Activated CD8-positive, alpha-beta memory T cell treated with anti-CD3 and anti-CD28 coated beads, Interleukin-2, amount 10 ng/mL, durations not matched to agents 7 days and 5 days (primary cell): ENCODE measurements at regions not wholly inside any gene's neighbourhood (a gene's known extent, or its start where the extent isn't known, plus 50 kb on each side); places are given as distances from the start of the nearest gene placed in this dataset.

Source experiments
- ATAC-seq: fragments of 150-1000 bp; cut with Tn5 transposase; one replicate; pipeline ENCODE4 v1.10.0; 2021; ENCODE audit warnings: moderate library complexity
- CTCF ChIA-PET: fragments of 350-600 bp; sonication (Branson Sonifier 250); formaldehyde crosslinking; loops from one replicate; lab custom pipeline; 2021; ENCODE audit warnings: antibody characterized with exemption; lab: Charles Lee
- DNase-seq: peaks from one replicate; pipeline ENCODE4 v3.0.0-alpha.2; 2020
- H3K27ac Mint-ChIP-seq: one replicate; pipeline ENCODE4 v1.8.0; 2021; ENCODE audit warnings: mild to moderate bottlenecking, mixed read lengths
- H3K27me3 Mint-ChIP-seq: one replicate; pipeline ENCODE4 v1.8.0; 2021; ENCODE audit warnings: mixed read lengths
- H3K36me3 Mint-ChIP-seq: one replicate; pipeline ENCODE4 v1.8.0; 2021; ENCODE audit warnings: mild to moderate bottlenecking, mixed read lengths
- H3K4me1 Mint-ChIP-seq: one replicate; pipeline ENCODE4 v1.8.0; 2021; ENCODE audit warnings: mixed read lengths
- H3K4me3 Mint-ChIP-seq: one replicate; pipeline ENCODE4 v1.8.0; 2021; ENCODE audit warnings: mild to moderate bottlenecking, moderate library complexity, mixed read lengths
- H3K9me3 Mint-ChIP-seq: one replicate; pipeline ENCODE4 v1.8.0; 2022; ENCODE audit warnings: low read depth, mixed read lengths

DNA sequence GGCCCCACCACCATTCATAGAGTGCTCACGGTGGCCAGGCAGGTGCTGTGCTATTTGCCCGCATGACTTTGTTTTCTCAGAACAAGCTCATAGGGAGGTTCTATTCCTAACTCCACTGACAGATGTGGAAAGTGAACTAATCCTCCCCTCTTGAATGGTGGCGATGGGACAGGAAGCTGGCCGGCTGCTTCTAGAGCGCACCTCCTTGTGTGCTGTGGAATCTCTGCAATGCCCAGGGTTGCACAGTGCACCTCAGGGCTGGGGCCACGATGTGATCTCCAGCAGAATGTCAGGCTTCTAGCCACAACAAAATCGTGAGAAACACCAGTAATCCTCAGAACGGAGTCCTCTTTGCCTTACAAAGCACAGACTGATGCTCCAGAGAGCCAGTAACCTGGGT is 53.8 kb upstream of the SLC22A23 start:
- H3K9me3 Mint-ChIP-seq = no peaks in the 10 kb centered on the region
- ATAC-seq (no peak), DNase-seq (no peak)
- no peaks in the 10 kb centered on the region for H3K36me3 Mint-ChIP-seq
- CTCF ChIA-PET = no interaction called here
- H3K27ac Mint-ChIP-seq = no peak overlapping the region
- H3K4me1 Mint-ChIP-seq = no peaks in the 10 kb centered on the region
- H3K4me3 Mint-ChIP-seq = no peak overlapping the region
- H3K27me3 Mint-ChIP-seq = peaks cover 12% of the 10 kb centered on the region

DNA sequence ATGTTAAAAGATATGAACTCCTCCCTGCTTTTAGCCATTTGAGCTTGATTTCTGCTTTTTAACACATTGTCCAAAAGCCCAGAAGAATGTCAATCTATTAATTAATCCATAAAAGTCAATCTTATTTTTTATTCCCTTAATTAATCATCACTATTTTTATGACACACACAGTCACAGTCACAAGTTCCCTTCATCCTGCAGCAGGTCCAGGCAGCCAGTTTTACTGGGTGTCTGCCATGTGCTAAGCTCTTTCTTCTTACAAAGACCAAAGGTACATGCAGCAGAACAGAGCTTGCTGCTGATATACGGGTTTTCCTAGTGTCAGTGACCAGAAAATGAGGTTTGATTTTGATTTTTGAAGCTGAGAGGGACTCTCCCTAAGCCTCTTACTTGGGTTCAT is 53.3 kb upstream of the SLC22A23 start:
- Mint-ChIP-seq H3K4me1 (no peaks in the 10 kb centered on the region), H3K27me3 (peaks cover 14% of the 10 kb centered on the region), H3K27ac (no peak overlapping the region), H3K9me3 (no peaks in the 10 kb centered on the region), H3K4me3 (no peak overlapping the region), H3K36me3 (no peaks in the 10 kb centered on the region)
- CTCF ChIA-PET = no interaction called here
- ATAC-seq (no peak), DNase-seq (no peak)

DNA sequence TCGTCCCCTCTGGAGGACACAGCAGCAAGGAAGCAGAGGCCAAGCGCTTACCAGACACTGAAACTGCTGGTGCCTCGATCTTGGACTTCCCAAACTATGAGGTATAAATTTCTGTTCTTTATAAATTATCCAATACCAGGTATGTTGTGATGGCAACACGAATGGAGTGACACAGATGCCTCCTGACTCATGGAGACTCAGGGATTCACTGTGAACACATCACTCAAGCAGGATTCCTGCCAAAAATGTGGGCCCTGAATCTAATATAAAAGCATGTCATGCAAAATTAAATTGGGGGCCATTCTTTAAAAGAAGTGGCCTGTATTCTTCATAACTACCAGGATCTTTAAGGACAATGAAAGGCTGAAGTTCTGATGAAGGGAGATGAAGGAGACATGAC is 52.5 kb upstream of the SLC22A23 start:
- no peaks in the 10 kb centered on the region for H3K4me1 Mint-ChIP-seq

DNA sequence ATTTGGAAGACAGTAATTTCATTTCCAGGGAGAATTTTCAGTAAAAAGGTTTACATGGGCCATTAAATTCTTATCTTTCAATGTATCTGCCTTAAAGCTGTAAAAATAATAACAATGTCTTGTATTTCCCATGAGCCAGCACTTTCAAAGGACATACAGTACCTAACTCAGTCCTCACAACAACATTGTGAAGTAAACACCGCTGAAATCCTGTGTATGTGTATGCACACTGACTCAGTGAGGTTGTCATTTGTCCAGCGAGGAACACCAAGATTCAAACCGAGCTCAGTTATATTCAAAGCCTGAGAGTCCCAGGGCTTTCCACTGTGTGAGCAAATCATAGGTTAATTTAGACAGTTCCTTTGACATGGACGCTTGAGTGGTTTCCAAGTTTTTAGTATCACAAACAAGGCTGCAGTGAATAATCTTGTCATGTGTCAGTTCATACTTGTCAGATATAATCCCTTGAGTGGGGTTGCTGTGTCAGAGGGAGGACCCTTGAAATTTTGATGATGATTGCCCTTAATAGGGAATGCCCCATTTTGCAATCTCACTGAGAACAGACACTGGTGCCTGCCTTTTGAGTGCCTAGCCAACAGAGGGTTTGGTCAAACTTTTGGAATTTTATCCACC is 50.0 kb upstream of the SLC22A23 start:
- Mint-ChIP-seq H3K4me3 (no peak overlapping the region), H3K9me3 (no peaks in the 10 kb centered on the region), H3K27me3 (peaks cover 30% of the 10 kb centered on the region), H3K36me3 (no peaks in the 10 kb centered on the region), H3K27ac (no peak overlapping the region), H3K4me1 (no peaks in the 10 kb centered on the region)
- CTCF ChIA-PET = no interaction called here
- no peak for ATAC-seq
- no peak for DNase-seq

More for the DNA sequence above, 52.5 kb upstream of the SLC22A23 start:
- Mint-ChIP-seq H3K36me3 (no peaks in the 10 kb centered on the region), H3K4me3 (no peak overlapping the region), H3K27ac (no peak overlapping the region), H3K27me3 (peaks cover 17% of the 10 kb centered on the region), H3K9me3 (no peaks in the 10 kb centered on the region)
- DNase-seq (no peak), ATAC-seq (no peak)
- CTCF ChIA-PET = no interaction called here
